ENCODE measurements at regions not wholly inside any gene's neighbourhood (a gene's known extent, or its start where the extent isn't known, plus 50 kb on each side); places are given as distances from the start of the nearest gene placed in this dataset.

DNA sequence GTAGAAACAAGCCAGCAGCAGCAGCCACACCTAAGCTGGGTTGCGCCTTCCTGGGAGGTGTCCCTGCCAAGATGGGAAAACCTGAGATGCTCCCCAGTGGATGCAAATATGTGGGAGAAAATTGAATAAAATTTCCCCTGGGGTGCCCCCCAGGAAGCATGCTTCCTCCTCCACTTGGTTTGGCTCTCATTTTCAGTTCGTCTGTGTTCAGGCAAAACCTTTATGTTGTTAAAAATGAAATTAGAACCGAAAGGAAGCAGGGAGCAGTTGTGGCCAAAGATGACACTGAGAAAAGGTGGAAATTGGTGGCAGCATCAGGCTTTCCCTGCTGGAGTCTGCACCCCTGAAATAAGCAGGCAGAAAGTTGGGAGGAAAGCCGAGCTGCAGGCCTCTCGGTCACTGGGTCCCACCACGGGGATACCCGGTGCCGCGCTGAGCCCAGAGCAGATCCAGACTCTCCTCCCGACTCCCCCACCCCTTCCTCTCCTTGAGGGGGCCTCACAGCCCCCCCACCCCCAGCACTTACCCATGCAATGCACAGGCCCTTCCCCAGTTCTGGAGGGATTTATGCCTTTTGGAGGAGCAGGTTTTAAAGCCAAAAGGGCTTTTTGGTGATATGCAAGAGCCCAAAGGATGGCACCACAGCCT, 267.7 kb upstream of the SPRED2 start:
- TF ChIP-seq, protein P1, sequence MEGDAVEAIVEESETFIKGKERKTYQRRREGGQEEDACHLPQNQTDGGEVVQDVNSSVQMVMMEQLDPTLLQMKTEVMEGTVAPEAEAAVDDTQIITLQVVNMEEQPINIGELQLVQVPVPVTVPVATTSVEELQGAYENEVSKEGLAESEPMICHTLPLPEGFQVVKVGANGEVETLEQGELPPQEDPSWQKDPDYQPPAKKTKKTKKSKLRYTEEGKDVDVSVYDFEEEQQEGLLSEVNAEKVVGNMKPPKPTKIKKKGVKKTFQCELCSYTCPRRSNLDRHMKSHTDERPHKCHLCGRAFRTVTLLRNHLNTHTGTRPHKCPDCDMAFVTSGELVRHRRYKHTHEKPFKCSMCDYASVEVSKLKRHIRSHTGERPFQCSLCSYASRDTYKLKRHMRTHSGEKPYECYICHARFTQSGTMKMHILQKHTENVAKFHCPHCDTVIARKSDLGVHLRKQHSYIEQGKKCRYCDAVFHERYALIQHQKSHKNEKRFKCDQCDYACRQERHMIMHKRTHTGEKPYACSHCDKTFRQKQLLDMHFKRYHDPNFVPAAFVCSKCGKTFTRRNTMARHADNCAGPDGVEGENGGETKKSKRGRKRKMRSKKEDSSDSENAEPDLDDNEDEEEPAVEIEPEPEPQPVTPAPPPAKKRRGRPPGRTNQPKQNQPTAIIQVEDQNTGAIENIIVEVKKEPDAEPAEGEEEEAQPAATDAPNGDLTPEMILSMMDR (IDR thresholded peaks at IDR 0.05) = no peak
- TF ChIP-seq POLR2A (IDR thresholded peaks at IDR 0.05) (no peak), POLR2AphosphoS5 (IDR thresholded peaks at IDR 0.05) (no peak), EP300 (IDR thresholded peaks at IDR 0.05) (no peak)

Measured in gastroesophageal sphincter (tissue), 3 donors.